ENCODE measurements at regions not wholly inside any gene's neighbourhood (a gene's known extent, or its start where the extent isn't known, plus 50 kb on each side); places are given as distances from the start of the nearest gene placed in this dataset.

GRCh38 chr17:413706-414380 is 61.2 kb upstream of the RPH3AL start:
- no peak overlapping the region for H2BK12ac ChIP-seq (ENCODE audit: insufficient read length, low read depth, low read length)
- H2BK5ac ChIP-seq (ENCODE audit: insufficient read length, low read length) = no peak overlapping the region
- Mint-ChIP-seq H3K9me3 (no peaks in the 10 kb centered on the region; a peak in 2 of 5 replicates), H3K4me1 (peaks cover 18 to 25% of the 10 kb centered on the region in 2 experiments), H3K27me3 (ENCODE audit: low read depth) (peaks cover 8% of the 10 kb centered on the region), H3K4me3 (no peak overlapping the region), H3K27ac (peak overlapping the region in 1 of 3 experiments; percentile 88; a peak in 2 of 7 replicates), H3K36me3 (ENCODE audit: insufficient read depth in 1 of 3, low read depth in 3 of 3) (peaks cover 0 to 3% (median 0%) of the 10 kb centered on the region in 3 experiments; a peak in 3 of 7 replicates)
- H2AK5ac ChIP-seq (ENCODE audit: insufficient read length, low read length) = no peak overlapping the region
- no peaks in the 10 kb centered on the region for H4K20me1 ChIP-seq (ENCODE audit: control insufficient read depth, insufficient read depth, insufficient read length)
- H3K18ac ChIP-seq (ENCODE audit: insufficient read length, low read depth, low read length) = no peak overlapping the region
- no peak overlapping the region for H3K4ac ChIP-seq (ENCODE audit: low read depth, low read length)
- H3K79me2 ChIP-seq (ENCODE audit: insufficient read depth, low read length) = no peaks in the 10 kb centered on the region
- H2AFZ ChIP-seq (ENCODE audit: low read length) = no peak overlapping the region
- H2BK20ac ChIP-seq (ENCODE audit: low read depth, low read length, poor library complexity, severe bottlenecking) = no peak overlapping the region
- H3K27ac ChIP-seq (ENCODE audit: insufficient read length, low read depth, low read length) = no peak overlapping the region
- no peak overlapping the region for H3K23ac ChIP-seq (ENCODE audit: insufficient read length, low read depth, low read length)
- H3K79me1 ChIP-seq (ENCODE audit: insufficient read depth, low read depth, low read length, poor library complexity, severe bottlenecking) = no peaks in the 10 kb centered on the region
- no peaks in the 10 kb centered on the region for H3K9me3 ChIP-seq (ENCODE audit: control insufficient read depth, low read depth, low read length)
- DNase-seq = no peak
- H4K5ac ChIP-seq (ENCODE audit: insufficient read length, low read depth, low read length) = no peak overlapping the region
- no CpG with 5 or more reads among the region's 25 CpGs for WGBS (ENCODE audit: extremely low coverage, insufficient read length, low lambda C conversion rate)
- H2BK120ac ChIP-seq (ENCODE audit: low read depth, low read length, poor library complexity, severe bottlenecking) = no peak overlapping the region
- H4K8ac ChIP-seq (replicated peaks; ENCODE audit: insufficient read length, low read depth, low read length) = no peak overlapping the region
- H2BK15ac ChIP-seq (ENCODE audit: low read depth, low read length) = no peak overlapping the region
- no peak for TF ChIP-seq CTCF (conservative IDR thresholded peaks at IDR 0.05)
- H3K9ac ChIP-seq (ENCODE audit: extremely low read depth, insufficient read length, low read length) = no peak overlapping the region
- H3K4me1 ChIP-seq (ENCODE audit: insufficient read depth, low read length) = no peaks in the 10 kb centered on the region
- H3K14ac ChIP-seq (ENCODE audit: insufficient read depth, low read length) = no peak overlapping the region
- H3K27me3 ChIP-seq (ENCODE audit: insufficient read depth, low read length) = no peaks in the 10 kb centered on the region
- H3K56ac ChIP-seq (ENCODE audit: insufficient read length, low read depth, low read length) = no peak overlapping the region
- no peaks in the 10 kb centered on the region for H3K23me2 ChIP-seq (ENCODE audit: insufficient read length, low read depth, low read length, poor library complexity, severe bottlenecking)
- no peak overlapping the region for H3T11ph ChIP-seq (ENCODE audit: low read length)
- no peak overlapping the region for H4K91ac ChIP-seq (ENCODE audit: insufficient read length, low read depth, low read length)
- H3K4me2 ChIP-seq (ENCODE audit: insufficient read depth, insufficient read length, low read length) = no peak overlapping the region

Measured in H9 (cell line).